GM12878 (cell line): ENCODE measurements at regions not wholly inside any gene's neighbourhood (a gene's known extent, or its start where the extent isn't known, plus 50 kb on each side); places are given as distances from the start of the nearest gene placed in this dataset.

Experiments used
- ATAC-seq: fragments of 200-7000 bp; cut with Tn5 transposase; 3 replicates; pipeline ENCODE4 v1.9.1; 2020; ENCODE audit warnings: mild to moderate bottlenecking, moderate library complexity
- BruUV-seq: library from RNA; stranded (reverse); fragments of 400-500 nt; replicated peaks from 2 replicates; lab custom pipeline; 2021; lab: Mats Ljungman, UMichigan
- CTCF ChIA-PET: fragments of 300-600 bp; sonication (Branson Sonifier 250); formaldehyde crosslinking; extraction: SDS; loops from one replicate; lab custom pipeline; 2021; ENCODE audit warnings: inconsistent platforms; lab: Yijun Ruan, JAX
- POLR2A ChIA-PET: fragments of 350-600 bp; formaldehyde crosslinking; extraction: SDS; loops from one replicate; lab custom pipeline; 2021; ENCODE audit warnings: inconsistent platforms; lab: Charles Lee
- RAD21 ChIA-PET: fragments of 300-600 bp; sonication (Branson Sonifier 250); formaldehyde crosslinking; loops from one replicate; lab custom pipeline; 2023; ENCODE audit warnings: antibody characterized with exemption; ENCODE audit not compliant: unreplicated experiment; lab: Charles Lee
- SMC1A ChIA-PET: fragments of 300-600 bp; sonication (Branson Sonifier 250); formaldehyde crosslinking; loops from one replicate; lab custom pipeline; 2023; ENCODE audit not compliant: unreplicated experiment, uncharacterized antibody; lab: Charles Lee
- DNase-seq: peaks from one replicate; pipeline ENCODE4 v3.0.0-alpha.2; 2011; ENCODE audit warnings: low read depth, low spot score
- FAIRE-seq: peaks from 3 replicates; lab custom pipeline; 2011; peaks lifted over from hg19 to GRCh38; lab: Jason Lieb, UNC
- H2AFZ ChIP-seq: 2 replicates; pipeline ENCODE4 v1.6.0; 2011; ENCODE audit warnings: low read depth, low read length, control low read depth; ENCODE audit not compliant: control insufficient read depth
- H3K27ac ChIP-seq: 2 replicates; pipeline ENCODE4 v1.5.1; 2011; ENCODE audit warnings: control low read depth; ENCODE audit not compliant: control insufficient read depth, insufficient read depth
- H3K27me3 ChIP-seq, 2 experiments: replicated peaks in 1 of 2; 2 replicates each; pipeline versions ENCODE4 v1.6.0 to v1.6.1; 2011; ENCODE audit warnings: low read length in 1 of 2; ENCODE audit not compliant: control insufficient read depth in 2 of 2, insufficient read depth in 2 of 2
- H3K36me3 ChIP-seq, 2 experiments: 2 replicates each; pipeline ENCODE4 v1.5.1; 2011; ENCODE audit warnings: low read length in 1 of 2; ENCODE audit not compliant: control insufficient read depth in 2 of 2, insufficient read depth in 2 of 2
- H3K4me1 ChIP-seq: 2 replicates; pipeline ENCODE4 v1.6.1; 2011; ENCODE audit warnings: mild to moderate bottlenecking, low read length, moderate library complexity, mixed read lengths; ENCODE audit not compliant: control insufficient read depth, insufficient read depth
- H3K4me2 ChIP-seq: 2 replicates; pipeline ENCODE4 v1.6.0; 2011; ENCODE audit warnings: control low read depth; ENCODE audit not compliant: control insufficient read depth, insufficient read depth
- H3K4me3 ChIP-seq: fragments of 200-600 bp; sonication (generic); 2 replicates; pipeline ENCODE4 v1.5.1; 2016
- H3K79me2 ChIP-seq: 2 replicates; pipeline ENCODE4 v1.6.0; 2011; ENCODE audit warnings: low read length; ENCODE audit not compliant: control insufficient read depth, insufficient read depth
- H3K9ac ChIP-seq: 2 replicates; pipeline ENCODE4 v1.8.0; 2011; ENCODE audit warnings: low read length, control low read depth, mixed read lengths; ENCODE audit not compliant: control insufficient read depth, insufficient read depth
- H3K9me3 ChIP-seq: replicated peaks from 3 replicates; pipeline ENCODE4 v1.5.1; 2011; ENCODE audit warnings: mild to moderate bottlenecking, low read length; ENCODE audit not compliant: control insufficient read depth, insufficient read depth
- H4K20me1 ChIP-seq: 2 replicates; pipeline ENCODE4 v1.6.0; 2011; ENCODE audit not compliant: control insufficient read depth, insufficient read depth
- ATF2 ChIP-seq: IDR thresholded peaks from 2 replicates; pipeline ENCODE4 v1.6.1; 2012; ENCODE audit warnings: low read length, inconsistent platforms
- ATF7 ChIP-seq: fragments of 450-650 bp; IDR thresholded peaks from 2 replicates; pipeline ENCODE4 v1.6.1; 2016; ENCODE audit warnings: low read depth, mild to moderate bottlenecking
- MYB ChIP-seq: fragments of 150-350 bp; IDR thresholded peaks from 2 replicates; pipeline ENCODE4 v1.6.1; 2014; ENCODE audit warnings: mild to moderate bottlenecking, low read depth, low read length, borderline replicate concordance
- RAD51 ChIP-seq: fragments of 450-650 bp; IDR thresholded peaks from 2 replicates; pipeline ENCODE4 v1.6.1; 2016; ENCODE audit warnings: moderate library complexity, mild to moderate bottlenecking, inconsistent platforms
- SMAD5 ChIP-seq: IDR thresholded peaks from 2 replicates; pipeline ENCODE4 v1.6.1; 2016; ENCODE audit warnings: antibody characterized with exemption, low read depth
- SRF ChIP-seq, 2 experiments: IDR thresholded peaks; 2 replicates each; pipeline ENCODE4 v1.6.1; 2011; ENCODE audit warnings: low read depth in 2 of 2, low read length in 2 of 2, mild to moderate bottlenecking in 1 of 2, moderate library complexity in 1 of 2
- ZNF274 ChIP-seq: IDR thresholded peaks from one replicate; pipeline ENCODE4 v1.8.0; 2011; ENCODE audit not compliant: insufficient read length, insufficient read depth
- WGBS: methylation state at CpG from one replicate; pipeline ENCODE4 v1.1.6; 2016; ENCODE audit warnings: low lambda C conversion rate; ENCODE audit not compliant: insufficient replicate concordance, insufficient coverage; ENCODE audit errors: missing lambda C conversion rate; 5-methylcytosine and 5-hydroxymethylcytosine counted together
- in situ Hi-C: fragments of 300-500 bp; cut with MboI; formaldehyde crosslinking; loops from 9 replicates; pipeline ENCODE4 v1.14.3; 2018; ENCODE audit warnings: mixed read lengths
- intact Hi-C: fragments of 100-400 bp; cut with micrococcal nuclease; formaldehyde crosslinking; loops from one replicate; pipeline ENCODE4 v1.14.2; 2022; ENCODE audit not compliant: unreplicated experiment

- H3K9me3 ChIP-seq, result no peaks in the 10 kb centered on the region
- no peak overlapping the region for H2AFZ ChIP-seq
- no peaks in the 10 kb centered on the region for H3K27me3 ChIP-seq
- no peak overlapping the region for H3K9ac ChIP-seq
- ChIA-PET SMC1A (interaction anchor here (0.6 to 1.4 kb wide), 2 partner anchors 14 to 23 kb away, joined by 3 to 4 read pairs; no protein-coding TSS in a partner anchor), POLR2A (interaction anchor here (1.2 kb wide), 1 partner anchor 9 kb away, joined by 3 read pairs; no protein-coding TSS in a partner anchor), CTCF (no interaction called here), RAD21 (no interaction called here)
- H4K20me1 ChIP-seq, result no peaks in the 10 kb centered on the region
- BruUV-seq, result no TSS peak
- in situ Hi-C loops, result no loop called here
- H3K4me2 ChIP-seq, result no peak overlapping the region
- no peaks in the 10 kb centered on the region for H3K36me3 ChIP-seq
- no peaks in the 10 kb centered on the region for H3K4me1 ChIP-seq
- FAIRE-seq, result no peak
- intact Hi-C loops, result no loop called here
- DNase-seq, result no peak
- no peak overlapping the region for H3K27ac ChIP-seq
- no peaks in the 10 kb centered on the region for H3K79me2 ChIP-seq
- ATAC-seq, result no peak
- no peak overlapping the region for H3K4me3 ChIP-seq
- TF ChIP-seq ZNF274, result no peak
- no peak for TF ChIP-seq ATF7
- TF ChIP-seq MYB, result no peak
- no peak for TF ChIP-seq SRF (IDR thresholded peaks at IDR 0.05; ENCODE audit: low read depth in 2 of 2, low read length in 2 of 2)
Observed at GRCh38 chr6:84853901-84854300, 89.5 kb upstream of the TBX18 start.

- 0% methylated on average over 1 of the region's 1 CpG for WGBS
Observed at GRCh38 chr6:84848960-84849359, 84.6 kb upstream of the TBX18 start.

More at GRCh38 chr6:84848960-84849359, 84.6 kb upstream of the TBX18 start:
- DNase-seq (no peak), ATAC-seq (no peak)
- CTCF ChIA-PET, result interaction anchor here (1.3 kb wide), 1 partner anchor 69 kb away, joined by 3 read pairs; no protein-coding TSS in a partner anchor
- no TSS peak for BruUV-seq
- Histone ChIP-seq H2AFZ (no peak overlapping the region), H3K36me3 (no peaks in the 10 kb centered on the region), H3K4me1 (no peaks in the 10 kb centered on the region), H3K9ac (no peak overlapping the region), H3K27ac (no peak overlapping the region), H3K4me3 (no peak overlapping the region)
- POLR2A ChIA-PET, result no interaction called here
- SMC1A ChIA-PET, result no interaction called here
- RAD21 ChIA-PET, result no interaction called here
- intact Hi-C loops, result no loop called here
- TF ChIP-seq ATF2, result no peak
- no peak for TF ChIP-seq SMAD5
- TF ChIP-seq RAD51, result no peak
- TF ChIP-seq, all 136 proteins: peak for 0
- FAIRE-seq, result no peak
- H3K79me2 ChIP-seq, result no peaks in the 10 kb centered on the region
- no peak overlapping the region for H3K4me2 ChIP-seq
- H4K20me1 ChIP-seq, result no peaks in the 10 kb centered on the region
- in situ Hi-C loops, result no loop called here
- no peaks in the 10 kb centered on the region for H3K27me3 ChIP-seq
- no peaks in the 10 kb centered on the region for H3K9me3 ChIP-seq
